ENCODE measurements at regions not wholly inside any gene's neighbourhood (a gene's known extent, or its start where the extent isn't known, plus 50 kb on each side); places are given as distances from the start of the nearest gene placed in this dataset.

GRCh38 chr16:52069866-52070265 lies 477.1 kb downstream of the TOX3 start:
- no peak for FAIRE-seq
- Histone ChIP-seq H3K27ac (ENCODE audit: insufficient read depth, low read depth, low read length) (no peak overlapping the region), H3K36me3 (ENCODE audit: control insufficient read depth in 2 of 2, extremely low read depth in 1 of 2, insufficient read depth in 2 of 2, low read length in 2 of 2) (no peaks in the 10 kb centered on the region), H3K4me1 (ENCODE audit: control insufficient read depth, extremely low read depth, insufficient read depth, low read length) (no peaks in the 10 kb centered on the region), H3K4me2 (ENCODE audit: insufficient read depth, low read length) (no peak overlapping the region), H3K9me3 (replicated peaks; ENCODE audit: control insufficient read depth, insufficient read depth, low read length) (no peaks in the 10 kb centered on the region), H4K20me1 (replicated peaks; ENCODE audit: control insufficient read depth, extremely low read depth, insufficient read depth, low read length) (no peaks in the 10 kb centered on the region), H2AFZ (ENCODE audit: low read depth, low read length) (no peak overlapping the region), H3K79me2 (ENCODE audit: control insufficient read depth, insufficient read depth, low read length) (no peaks in the 10 kb centered on the region), H3K27me3 (ENCODE audit: control insufficient read depth in 2 of 2, insufficient read depth in 2 of 2, low read length in 2 of 2) (no peaks in the 10 kb centered on the region), H3K9ac (replicated peaks; ENCODE audit: extremely low read depth, insufficient read depth, low read length) (no peak overlapping the region), H3K9me1 (replicated peaks; ENCODE audit: control insufficient read depth, extremely low read depth, insufficient read depth, low read length) (no peaks in the 10 kb centered on the region), H3K4me3 (replicated peaks in 1 of 3; ENCODE audit: insufficient read depth in 1 of 3, low read depth in 1 of 3, low read length in 3 of 3) (no peak overlapping the region)
- TF ChIP-seq CTCF (IDR thresholded peaks at IDR 0.05; ENCODE audit: extremely low read depth in 1 of 2, insufficient read depth in 1 of 2, low read depth in 1 of 2, low read length in 2 of 2) (no peak), JUN (IDR thresholded peaks at IDR 0.05; ENCODE audit: borderline replicate concordance, insufficient read depth, insufficient read length, low read depth) (no peak), GATA2 (IDR thresholded peaks at IDR 0.05; ENCODE audit: insufficient read depth, insufficient read length, low read depth, low read length) (no peak), MAX (IDR thresholded peaks at IDR 0.05; ENCODE audit: insufficient read depth, insufficient read length) (no peak), POLR2AphosphoS5 (IDR thresholded peaks at IDR 0.05; ENCODE audit: insufficient read depth, low read depth, low read length) (no peak), POLR2A (IDR thresholded peaks at IDR 0.05; ENCODE audit: low read depth, low read length) (no peak), MYC (IDR thresholded peaks at IDR 0.05; ENCODE audit: low read depth, low read length) (no peak), EZH2 (IDR thresholded peaks at IDR 0.05; ENCODE audit: borderline replicate concordance, low read depth, low read length, severe bottlenecking) (no peak), FOS (IDR thresholded peaks at IDR 0.05; ENCODE audit: borderline replicate concordance, insufficient read depth, low read length) (no peak)
- BruUV-seq (replicated peaks): no TSS peak
- dilution Hi-C loops (cut with MboI; ENCODE audit: extremely low pct_ligation_motif_present, low sequenced_read_pairs): no loop called here
- ChIA-PET POLR2A (no interaction called here), CTCF (no interaction called here)
- DNase-seq (ENCODE audit: low read depth, low spot score): no peak
- intact Hi-C loops (cut with micrococcal nuclease): loop anchor here (2.0 kb wide), 1 partner anchor 953 kb away; no protein-coding TSS in a partner anchor

All from endothelial cell of umbilical vein (primary cell).